ENCODE measurements at regions not wholly inside any gene's neighbourhood (a gene's known extent, or its start where the extent isn't known, plus 50 kb on each side); places are given as distances from the start of the nearest gene placed in this dataset.

DNA sequence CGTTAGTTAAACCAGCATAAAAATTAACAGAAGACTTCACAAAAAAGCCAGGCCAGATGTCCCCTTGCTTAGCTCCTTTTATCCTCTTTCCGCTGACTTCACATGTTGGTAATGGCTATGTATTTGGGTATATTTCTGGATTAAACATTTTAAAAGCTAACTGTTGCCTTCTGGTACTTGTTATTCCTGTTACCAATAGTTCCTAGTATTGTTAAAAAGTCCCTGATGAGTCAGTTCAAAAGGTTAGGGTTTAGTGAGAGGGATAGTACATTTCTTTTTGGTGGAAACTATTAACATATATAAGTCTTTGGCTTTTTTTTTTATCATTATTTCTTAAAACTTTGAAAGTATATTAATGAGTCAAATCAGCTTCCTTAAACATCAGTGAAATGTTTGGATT, 103.2 kb upstream of the ELL2 start:
- no peak overlapping the region for H3K9ac ChIP-seq (replicated peaks in 1 of 4; ENCODE audit: extremely low read depth in 1 of 4, low read depth in 3 of 4, low read length in 3 of 4)
- no peak overlapping the region for H2BK120ac ChIP-seq (replicated peaks; ENCODE audit: low read depth, low read length)
- ChIA-PET CTCF (ENCODE audit: partially characterized antibody) (interaction anchor here (1.1 to 1.5 kb wide), 2 partner anchors 15 to 138 kb away, joined by 3 read pairs; no protein-coding TSS in a partner anchor), POLR2A (ENCODE audit: partially characterized antibody) (no interaction called here)
- no peak overlapping the region for H2BK5ac ChIP-seq (ENCODE audit: low read depth, low read length)
- no peaks in the 10 kb centered on the region; the same call in 1 of the 2 replicates for H3K23me2 ChIP-seq (ENCODE audit: low read depth, low read length)
- H4K20me1 ChIP-seq (replicated peaks in 1 of 2; ENCODE audit: control insufficient read depth in 1 of 2, insufficient read depth in 2 of 2, low read length in 2 of 2), result no peaks in the 10 kb centered on the region
- DNase-seq (ENCODE audit: low read depth in 1 of 2, low spot score in 2 of 2), result no peak
- no peaks in the 10 kb centered on the region for H3K36me3 ChIP-seq (ENCODE audit: control insufficient read depth in 2 of 4, insufficient read depth in 4 of 4, low read length in 3 of 4)
- no peak overlapping the region for H2AFZ ChIP-seq (ENCODE audit: low read length)
- no peak overlapping the region for H3K18ac ChIP-seq (ENCODE audit: extremely low read depth, low read length)
- H3K79me1 ChIP-seq (ENCODE audit: low read depth, low read length), result no peaks in the 10 kb centered on the region
- no peak overlapping the region for H2AK5ac ChIP-seq (ENCODE audit: low read depth, low read length)
- H4K8ac ChIP-seq (ENCODE audit: extremely low read depth, insufficient read depth, low read length), result no peak overlapping the region
- no peaks in the 10 kb centered on the region for H3K79me2 ChIP-seq (ENCODE audit: control insufficient read depth in 1 of 2, insufficient read depth in 2 of 2, low read length in 2 of 2)
- no peaks in the 10 kb centered on the region for H3K27me3 ChIP-seq (replicated peaks in 1 of 4; ENCODE audit: control insufficient read depth in 3 of 4, extremely low read depth in 1 of 4, insufficient read depth in 3 of 4, low read length in 3 of 4)
- FAIRE-seq, result no peak
- no peak overlapping the region for H2BK20ac ChIP-seq (ENCODE audit: low read length)
- no peak overlapping the region for H3K4me2 ChIP-seq (ENCODE audit: insufficient read depth in 1 of 2, low read depth in 2 of 2, low read length in 2 of 2)
- H3K4me3 ChIP-seq (ENCODE audit: extremely low read depth in 1 of 4, insufficient read depth in 2 of 4, low read depth in 3 of 4, low read length in 4 of 4), result no peak overlapping the region
- H4K91ac ChIP-seq (replicated peaks; ENCODE audit: insufficient read length, low read length), result no peak overlapping the region
- no peak overlapping the region for H3K14ac ChIP-seq (ENCODE audit: insufficient read length)
- peaks cover 0 to 4% (median 0%) of the 10 kb centered on the region in 4 experiments; a peak in 1 of 7 replicates for H3K4me1 ChIP-seq (replicated peaks in 1 of 4; ENCODE audit: control insufficient read depth in 3 of 4, insufficient read depth in 4 of 4, low read length in 3 of 4)
- 91% methylated on average over 2 of the region's 2 CpGs; no CpG with 5 or more reads in 1 of the 2 experiments for WGBS, 2 experiments (ENCODE audit: extremely low coverage in 1 of 2, insufficient coverage in 1 of 2, insufficient read length in 1 of 2, insufficient replicate concordance in 2 of 2, low coverage in 1 of 2, low lambda C conversion rate in 2 of 2, missing lambda C conversion rate in 1 of 2)
- no peak overlapping the region for H4K5ac ChIP-seq (ENCODE audit: insufficient read length, low read depth, low read length)
- no peak overlapping the region for H3K56ac ChIP-seq (replicated peaks; ENCODE audit: insufficient read length, low read depth, low read length)
- H3K27ac ChIP-seq (ENCODE audit: low read depth, low read length), result no peak overlapping the region
- H2BK15ac ChIP-seq (ENCODE audit: low read length), result no peak overlapping the region
- no peak overlapping the region for H2BK12ac ChIP-seq (ENCODE audit: low read depth, low read length)
- no peaks in the 10 kb centered on the region for H3K9me3 ChIP-seq (ENCODE audit: insufficient read depth in 2 of 2, low read depth in 1 of 2, low read length in 1 of 2)
- H3K4ac ChIP-seq (replicated peaks; ENCODE audit: insufficient read length, low read depth, low read length), result no peak overlapping the region
- H3K23ac ChIP-seq (ENCODE audit: insufficient read length), result no peak overlapping the region
- TF ChIP-seq RFX5 (IDR thresholded peaks at IDR 0.05; ENCODE audit: borderline replicate concordance, low read depth, low read length) (no peak), POU5F1 (IDR thresholded peaks at IDR 0.05; ENCODE audit: low read depth, low read length) (no peak), TCF12 (IDR thresholded peaks at IDR 0.05; ENCODE audit: low read depth, low read length) (no peak), PHF8 (conservative IDR thresholded peaks at IDR 0.05; ENCODE audit: low read depth, low read length) (no peak), EZH2 (IDR thresholded peaks at IDR 0.05; ENCODE audit: low read depth, low read length, severe bottlenecking) (no peak), RXRA (IDR thresholded peaks at IDR 0.05; ENCODE audit: insufficient read depth, low read depth, low read length) (no peak), BRCA1 (IDR thresholded peaks at IDR 0.05; ENCODE audit: low read depth, low read length) (no peak), JUN (IDR thresholded peaks at IDR 0.05; ENCODE audit: low read depth, low read length) (no peak), GABPA (IDR thresholded peaks at IDR 0.05; ENCODE audit: borderline replicate concordance, insufficient read depth, low read length) (no peak), TBP (IDR thresholded peaks at IDR 0.05; ENCODE audit: low read depth, low read length) (no peak), CBX5 (IDR thresholded peaks at IDR 0.05; ENCODE audit: low read depth, low read length) (no peak), SRF (IDR thresholded peaks at IDR 0.05; ENCODE audit: low read depth, low read length) (no peak), GTF2F1 (IDR thresholded peaks at IDR 0.05; ENCODE audit: borderline replicate concordance, low read depth, low read length) (no peak), SAP30 (IDR thresholded peaks at IDR 0.05; ENCODE audit: insufficient read depth, insufficient replicate concordance, low read length) (no peak)
- TF ChIP-seq, protein P1, sequence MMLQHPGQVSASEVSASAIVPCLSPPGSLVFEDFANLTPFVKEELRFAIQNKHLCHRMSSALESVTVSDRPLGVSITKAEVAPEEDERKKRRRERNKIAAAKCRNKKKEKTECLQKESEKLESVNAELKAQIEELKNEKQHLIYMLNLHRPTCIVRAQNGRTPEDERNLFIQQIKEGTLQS (IDR thresholded peaks at IDR 0.05; ENCODE audit: insufficient read depth, low read depth, low read length), result no peak

All from H1 (cell line).